PC-9 (cell line): ENCODE measurements at regions not wholly inside any gene's neighbourhood (a gene's known extent, or its start where the extent isn't known, plus 50 kb on each side); places are given as distances from the start of the nearest gene placed in this dataset.

Experiments
- EZH2 ChIP-seq: fragments of 200-600 bp; sonication (generic); IDR thresholded peaks from 2 replicates; pipeline ENCODE4 v1.8.0; 2017; ENCODE audit warnings: antibody characterized with exemption, low read depth
- TF ChIP-seq, protein P1 (sequence below): fragments of 200-600 bp; sonication (generic); conservative IDR thresholded peaks from 2 replicates; pipeline ENCODE4 v1.6.1; 2017; ENCODE audit warnings: mixed run types, antibody characterized with exemption, mild to moderate bottlenecking, moderate library complexity

DNA sequence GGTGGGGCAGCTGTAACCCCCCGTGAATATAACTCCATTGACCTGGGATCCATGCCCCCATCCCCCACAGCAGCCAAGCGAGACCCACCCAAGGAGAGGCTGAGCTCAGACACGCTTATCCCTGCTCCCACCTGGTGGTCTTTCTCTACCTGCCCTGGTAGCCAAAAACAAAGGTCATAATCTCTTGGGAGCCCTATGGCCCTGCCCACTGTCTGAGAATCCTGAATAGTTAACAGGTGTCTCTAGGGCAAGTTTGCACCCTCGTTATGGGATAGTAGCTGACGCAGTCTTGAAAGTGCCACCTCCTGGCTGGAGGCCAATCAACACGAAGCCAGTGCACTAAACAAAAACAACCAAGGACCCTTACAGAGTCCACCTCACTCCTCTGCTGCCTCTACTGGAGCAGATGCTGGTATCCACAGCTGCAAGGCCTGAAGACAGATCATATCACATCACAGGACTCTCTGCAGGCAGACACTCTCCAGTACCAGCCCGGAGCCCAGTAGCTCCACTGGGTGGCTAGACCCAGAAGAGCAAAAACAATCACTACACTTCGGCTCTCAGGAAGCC lies 134.3 kb upstream of the C1orf174 start:
- TF ChIP-seq, protein P1, sequence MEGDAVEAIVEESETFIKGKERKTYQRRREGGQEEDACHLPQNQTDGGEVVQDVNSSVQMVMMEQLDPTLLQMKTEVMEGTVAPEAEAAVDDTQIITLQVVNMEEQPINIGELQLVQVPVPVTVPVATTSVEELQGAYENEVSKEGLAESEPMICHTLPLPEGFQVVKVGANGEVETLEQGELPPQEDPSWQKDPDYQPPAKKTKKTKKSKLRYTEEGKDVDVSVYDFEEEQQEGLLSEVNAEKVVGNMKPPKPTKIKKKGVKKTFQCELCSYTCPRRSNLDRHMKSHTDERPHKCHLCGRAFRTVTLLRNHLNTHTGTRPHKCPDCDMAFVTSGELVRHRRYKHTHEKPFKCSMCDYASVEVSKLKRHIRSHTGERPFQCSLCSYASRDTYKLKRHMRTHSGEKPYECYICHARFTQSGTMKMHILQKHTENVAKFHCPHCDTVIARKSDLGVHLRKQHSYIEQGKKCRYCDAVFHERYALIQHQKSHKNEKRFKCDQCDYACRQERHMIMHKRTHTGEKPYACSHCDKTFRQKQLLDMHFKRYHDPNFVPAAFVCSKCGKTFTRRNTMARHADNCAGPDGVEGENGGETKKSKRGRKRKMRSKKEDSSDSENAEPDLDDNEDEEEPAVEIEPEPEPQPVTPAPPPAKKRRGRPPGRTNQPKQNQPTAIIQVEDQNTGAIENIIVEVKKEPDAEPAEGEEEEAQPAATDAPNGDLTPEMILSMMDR = no peak
- TF ChIP-seq EZH2 = no peak
